HEK293T (cell line): ENCODE measurements at regions not wholly inside any gene's neighbourhood (a gene's known extent, or its start where the extent isn't known, plus 50 kb on each side); places are given as distances from the start of the nearest gene placed in this dataset.

Experiments used
- FOXA1 ChIP-seq: fragments of 450-650 bp; IDR thresholded peaks from 2 replicates; pipeline ENCODE4 v1.6.1; 2016; ENCODE audit warnings: mild to moderate bottlenecking
- FOXK2 ChIP-seq: fragments of 450-650 bp; IDR thresholded peaks from 2 replicates; pipeline ENCODE4 v1.6.1; 2016; ENCODE audit warnings: mild to moderate bottlenecking
- FOXM1 ChIP-seq: fragments of 450-650 bp; IDR thresholded peaks from 2 replicates; pipeline ENCODE4 v1.6.1; 2017; ENCODE audit warnings: mild to moderate bottlenecking, borderline replicate concordance
- HDGF ChIP-seq: fragments of 450-650 bp; IDR thresholded peaks from 2 replicates; pipeline ENCODE4 v1.6.1; 2017; ENCODE audit warnings: antibody characterized with exemption, borderline replicate concordance
- L3MBTL2 ChIP-seq: fragments of 450-650 bp; conservative IDR thresholded peaks from 2 replicates; pipeline ENCODE4 v1.6.1; 2016; ENCODE audit warnings: mild to moderate bottlenecking
- LEF1 ChIP-seq: fragments of 450-650 bp; IDR thresholded peaks from 2 replicates; pipeline ENCODE4 v1.6.1; 2017; ENCODE audit warnings: mild to moderate bottlenecking, borderline replicate concordance
- NFRKB ChIP-seq: fragments of 450-650 bp; IDR thresholded peaks from 2 replicates; pipeline ENCODE4 v1.6.1; 2016; ENCODE audit warnings: mild to moderate bottlenecking, moderate library complexity
- PKNOX1 ChIP-seq: fragments of 450-650 bp; IDR thresholded peaks from 2 replicates; pipeline ENCODE4 v1.6.1; 2016
- SP1 ChIP-seq: fragments of 450-650 bp; IDR thresholded peaks from 2 replicates; pipeline ENCODE4 v1.6.1; 2017
- SUZ12 ChIP-seq: fragments of 450-650 bp; IDR thresholded peaks from 2 replicates; pipeline ENCODE4 v1.6.1; 2016; ENCODE audit warnings: mild to moderate bottlenecking
- TARDBP ChIP-seq: fragments of 450-650 bp; IDR thresholded peaks from 2 replicates; pipeline ENCODE4 v1.6.1; 2016
- ZNF384 ChIP-seq: fragments of 450-650 bp; IDR thresholded peaks from 2 replicates; pipeline ENCODE4 v1.6.1; 2016

- TF ChIP-seq SUZ12 (no peak), PKNOX1 (no peak), SP1 (no peak), NFRKB (no peak), LEF1 (no peak), FOXA1 (no peak), FOXM1 (no peak), HDGF (no peak), ZNF384 (no peak), FOXK2 (no peak), L3MBTL2 (no peak), TARDBP (no peak)
Measured at GRCh38 chr11:122267602-122268001, 151.6 kb upstream of the BLID start.
